ENCODE measurements at regions not wholly inside any gene's neighbourhood (a gene's known extent, or its start where the extent isn't known, plus 50 kb on each side); places are given as distances from the start of the nearest gene placed in this dataset.
"Not testable (repeated sequence)": the region's sequence is repeated elsewhere in the genome, so short reads cannot be mapped to it uniquely, and the experiment has no call there.

DNA sequence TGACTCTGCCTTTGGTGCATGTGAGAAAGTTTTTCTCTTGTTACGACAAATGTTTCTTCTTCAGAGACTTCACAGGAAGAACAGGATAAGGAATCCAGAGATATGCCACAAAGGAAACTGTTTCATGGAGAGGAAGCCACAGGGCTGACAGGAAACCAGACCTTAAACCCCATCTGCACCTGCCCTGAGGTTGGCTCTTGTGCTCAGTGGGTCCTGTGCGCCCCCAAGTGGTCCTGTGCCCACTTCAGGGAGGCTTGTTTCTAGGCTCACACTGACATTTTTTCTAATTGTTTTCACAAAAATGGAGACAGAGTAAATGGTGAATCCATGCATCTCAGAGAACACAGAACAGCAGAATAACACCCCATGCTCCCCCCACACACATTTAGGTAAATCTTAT is 1193.5 kb downstream of the TMEM121 start:
- H3K27me3 ChIP-seq (replicated peaks in 1 of 4; ENCODE audit: control extremely low read depth in 1 of 4, control insufficient read depth in 3 of 4, insufficient read depth in 4 of 4, low read length in 3 of 4); H3K9me3 Mint-ChIP-seq (ENCODE audit: insufficient read depth); H3K27ac Mint-ChIP-seq; H3K79me2 ChIP-seq (ENCODE audit: control insufficient read depth, insufficient read depth, low read length); H3K9me3 ChIP-seq (ENCODE audit: control extremely low read depth in 1 of 3, control insufficient read depth in 2 of 3, insufficient read depth in 1 of 3, low read length in 2 of 3); H3K4me2 ChIP-seq (replicated peaks; ENCODE audit: low read depth, low read length, poor library complexity, severe bottlenecking); H3K9ac ChIP-seq (ENCODE audit: low read length); POLR2A ChIA-PET; H4K20me1 ChIP-seq (ENCODE audit: control insufficient read depth, insufficient read depth, low read length, poor library complexity, severe bottlenecking); H3K4me3 Mint-ChIP-seq; H3K4me3 ChIP-seq (ENCODE audit: control extremely low read depth in 1 of 5, extremely low read depth in 1 of 5, insufficient read depth in 1 of 5, low read depth in 2 of 5, low read length in 4 of 5); H3K36me3 ChIP-seq (replicated peaks in 1 of 2; ENCODE audit: control extremely low read depth in 1 of 2, control insufficient read depth in 1 of 2, extremely low read depth in 1 of 2, insufficient read depth in 2 of 2, low read length in 1 of 2); H3K4me1 Mint-ChIP-seq; H3K27ac ChIP-seq (ENCODE audit: low read length in 2 of 2); H3K27me3 Mint-ChIP-seq; ATAC-seq (ENCODE audit: low read depth); intact Hi-C loops (cut with micrococcal nuclease); H2AFZ ChIP-seq (ENCODE audit: insufficient read depth, low read depth, low read length, poor library complexity, severe bottlenecking): not testable (repeated sequence)
- H3K4me1 ChIP-seq (ENCODE audit: control insufficient read depth in 2 of 2, insufficient read depth in 2 of 2, low read length in 2 of 2): peaks cover 13 to 19% of the 10 kb centered on the region in 2 donors
- TF ChIP-seq, protein P1, sequence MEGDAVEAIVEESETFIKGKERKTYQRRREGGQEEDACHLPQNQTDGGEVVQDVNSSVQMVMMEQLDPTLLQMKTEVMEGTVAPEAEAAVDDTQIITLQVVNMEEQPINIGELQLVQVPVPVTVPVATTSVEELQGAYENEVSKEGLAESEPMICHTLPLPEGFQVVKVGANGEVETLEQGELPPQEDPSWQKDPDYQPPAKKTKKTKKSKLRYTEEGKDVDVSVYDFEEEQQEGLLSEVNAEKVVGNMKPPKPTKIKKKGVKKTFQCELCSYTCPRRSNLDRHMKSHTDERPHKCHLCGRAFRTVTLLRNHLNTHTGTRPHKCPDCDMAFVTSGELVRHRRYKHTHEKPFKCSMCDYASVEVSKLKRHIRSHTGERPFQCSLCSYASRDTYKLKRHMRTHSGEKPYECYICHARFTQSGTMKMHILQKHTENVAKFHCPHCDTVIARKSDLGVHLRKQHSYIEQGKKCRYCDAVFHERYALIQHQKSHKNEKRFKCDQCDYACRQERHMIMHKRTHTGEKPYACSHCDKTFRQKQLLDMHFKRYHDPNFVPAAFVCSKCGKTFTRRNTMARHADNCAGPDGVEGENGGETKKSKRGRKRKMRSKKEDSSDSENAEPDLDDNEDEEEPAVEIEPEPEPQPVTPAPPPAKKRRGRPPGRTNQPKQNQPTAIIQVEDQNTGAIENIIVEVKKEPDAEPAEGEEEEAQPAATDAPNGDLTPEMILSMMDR (IDR thresholded peaks at IDR 0.05): peak; percentile 9
- CTCF ChIA-PET: interaction anchor here (0.9 to 3.0 kb wide), 6 partner anchors 21 to 154 kb away, joined by 3 to 26 read pairs (median 6); no protein-coding TSS in a partner anchor
- DNase-seq: peak; percentile 59
- no CpG with 5 or more reads among the region's 2 CpGs for WGBS (ENCODE audit: insufficient coverage)

- WGBS (ENCODE audit: insufficient coverage): no CpG with 5 or more reads among the region's 4 CpGs
- H3K9me3 ChIP-seq (ENCODE audit: control extremely low read depth in 1 of 3, control insufficient read depth in 2 of 3, insufficient read depth in 1 of 3, low read length in 2 of 3); H3K36me3 ChIP-seq (replicated peaks in 1 of 2; ENCODE audit: control extremely low read depth in 1 of 2, control insufficient read depth in 1 of 2, extremely low read depth in 1 of 2, insufficient read depth in 2 of 2, low read length in 1 of 2); H3K4me2 ChIP-seq (replicated peaks; ENCODE audit: low read depth, low read length, poor library complexity, severe bottlenecking); H3K4me1 Mint-ChIP-seq; H2AFZ ChIP-seq (ENCODE audit: insufficient read depth, low read depth, low read length, poor library complexity, severe bottlenecking); H3K27me3 Mint-ChIP-seq; H3K4me3 ChIP-seq (ENCODE audit: control extremely low read depth in 1 of 5, extremely low read depth in 1 of 5, insufficient read depth in 1 of 5, low read depth in 2 of 5, low read length in 4 of 5); CTCF ChIA-PET; H3K9me3 Mint-ChIP-seq (ENCODE audit: insufficient read depth); H3K4me3 Mint-ChIP-seq; ATAC-seq (ENCODE audit: low read depth); H3K9ac ChIP-seq (ENCODE audit: low read length); H3K79me2 ChIP-seq (ENCODE audit: control insufficient read depth, insufficient read depth, low read length); intact Hi-C loops (cut with micrococcal nuclease); DNase-seq; H4K20me1 ChIP-seq (ENCODE audit: control insufficient read depth, insufficient read depth, low read length, poor library complexity, severe bottlenecking); POLR2A ChIA-PET; H3K27ac Mint-ChIP-seq; H3K27ac ChIP-seq (ENCODE audit: low read length in 2 of 2); H3K27me3 ChIP-seq (replicated peaks in 1 of 4; ENCODE audit: control extremely low read depth in 1 of 4, control insufficient read depth in 3 of 4, insufficient read depth in 4 of 4, low read length in 3 of 4): not testable (repeated sequence)
- peaks cover 7 to 11% of the 10 kb centered on the region in 2 donors for H3K4me1 ChIP-seq (ENCODE audit: control insufficient read depth in 2 of 2, insufficient read depth in 2 of 2, low read length in 2 of 2)
Measured at GRCh38 chr14:106721926-106722325, 1195.5 kb downstream of the TMEM121 start.

DNA sequence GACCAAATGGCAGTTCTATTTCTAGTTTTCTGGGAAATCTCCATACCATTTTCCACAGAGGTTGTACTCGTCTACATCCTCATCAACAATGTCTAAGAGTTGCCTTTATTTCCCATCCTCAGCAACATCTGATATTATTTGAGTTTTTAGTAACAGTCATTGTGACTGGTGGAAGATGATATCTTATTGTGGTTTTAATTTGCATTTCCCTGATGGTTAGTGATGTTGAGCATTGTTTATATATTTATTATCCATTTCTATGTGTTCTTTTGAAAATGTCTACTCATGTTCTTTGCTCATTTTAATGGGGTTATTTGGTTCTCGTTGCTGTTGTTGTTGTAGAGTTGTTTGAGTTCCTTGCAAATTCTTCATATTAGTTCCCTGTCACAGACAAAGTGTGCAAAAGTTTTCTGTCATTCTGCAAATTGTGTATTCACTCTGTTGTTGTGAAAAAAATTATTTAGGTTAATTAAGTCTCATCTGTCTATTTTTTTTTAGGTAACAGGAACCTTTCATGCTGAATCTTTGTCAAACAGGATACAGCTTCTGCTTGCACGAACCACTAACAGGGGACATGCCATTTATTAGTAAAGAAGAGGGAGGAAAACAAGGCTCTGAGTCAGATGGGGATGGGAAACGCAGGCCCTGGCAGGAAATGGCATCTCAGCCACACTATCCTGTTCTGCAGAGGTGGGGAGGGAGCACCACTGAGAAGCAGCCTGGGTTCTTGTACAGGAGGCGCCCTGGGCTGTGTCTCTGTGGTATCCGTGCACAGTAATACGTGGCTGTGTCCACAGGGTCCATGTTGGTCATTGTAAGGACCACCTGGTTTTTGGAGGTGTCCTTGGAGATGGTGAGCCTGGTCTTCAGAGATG is 1196.7 kb downstream of the TMEM121 start:
- H3K4me1 Mint-ChIP-seq; H3K27me3 ChIP-seq (replicated peaks in 1 of 4; ENCODE audit: control extremely low read depth in 1 of 4, control insufficient read depth in 3 of 4, insufficient read depth in 4 of 4, low read length in 3 of 4); H3K79me2 ChIP-seq (ENCODE audit: control insufficient read depth, insufficient read depth, low read length); H3K4me3 ChIP-seq (ENCODE audit: control extremely low read depth in 1 of 5, extremely low read depth in 1 of 5, insufficient read depth in 1 of 5, low read depth in 2 of 5, low read length in 4 of 5); H3K4me3 Mint-ChIP-seq; H3K27me3 Mint-ChIP-seq; POLR2A ChIA-PET; H3K9ac ChIP-seq (ENCODE audit: low read length); H3K9me3 Mint-ChIP-seq (ENCODE audit: insufficient read depth); H3K27ac Mint-ChIP-seq; H2AFZ ChIP-seq (ENCODE audit: insufficient read depth, low read depth, low read length, poor library complexity, severe bottlenecking); H3K36me3 ChIP-seq (replicated peaks in 1 of 2; ENCODE audit: control extremely low read depth in 1 of 2, control insufficient read depth in 1 of 2, extremely low read depth in 1 of 2, insufficient read depth in 2 of 2, low read length in 1 of 2); DNase-seq; intact Hi-C loops (cut with micrococcal nuclease); H3K4me2 ChIP-seq (replicated peaks; ENCODE audit: low read depth, low read length, poor library complexity, severe bottlenecking); H3K27ac ChIP-seq (ENCODE audit: low read length in 2 of 2); CTCF ChIA-PET; H4K20me1 ChIP-seq (ENCODE audit: control insufficient read depth, insufficient read depth, low read length, poor library complexity, severe bottlenecking); H3K9me3 ChIP-seq (ENCODE audit: control extremely low read depth in 1 of 3, control insufficient read depth in 2 of 3, insufficient read depth in 1 of 3, low read length in 2 of 3); ATAC-seq (ENCODE audit: low read depth): not testable (repeated sequence)
- no CpG with 5 or more reads among the region's 7 CpGs for WGBS (ENCODE audit: insufficient coverage)
- peaks cover 8 to 10% of the 10 kb centered on the region in 2 donors for H3K4me1 ChIP-seq (ENCODE audit: control insufficient read depth in 2 of 2, insufficient read depth in 2 of 2, low read length in 2 of 2)
